T-helper 17 cell (primary cell): ENCODE measurements at regions not wholly inside any gene's neighbourhood (a gene's known extent, or its start where the extent isn't known, plus 50 kb on each side); places are given as distances from the start of the nearest gene placed in this dataset.

Experiments
- ATAC-seq: fragments of 150-1000 bp; cut with Tn5 transposase; 2 replicates; pipeline ENCODE4 v1.10.0; 2021; ENCODE audit warnings: mild to moderate bottlenecking, moderate library complexity
- DNase-seq, 3 donors: peaks; one replicate each; pipeline versions ENCODE4 v3.0.0 to v3.0.0-alpha.2; 2020 to 2021
- H3K9me3 ChIP-seq: one replicate; pipeline ENCODE4 v1.7.0; 2013; ENCODE audit warnings: low read length, mild to moderate bottlenecking; ENCODE audit not compliant: control insufficient read depth, poor library complexity, severe bottlenecking
- H3K27ac Mint-ChIP-seq: one replicate; pipeline ENCODE4 v1.8.0; 2022; ENCODE audit warnings: mild to moderate bottlenecking, moderate library complexity, mixed read lengths
- H3K27me3 Mint-ChIP-seq: one replicate; pipeline ENCODE4 v1.8.0; 2022; ENCODE audit warnings: mixed read lengths
- H3K36me3 Mint-ChIP-seq: one replicate; pipeline ENCODE4 v1.8.0; 2022; ENCODE audit warnings: low read depth, mixed read lengths
- H3K4me1 Mint-ChIP-seq: one replicate; pipeline ENCODE4 v1.8.0; 2022; ENCODE audit warnings: mild to moderate bottlenecking, mixed read lengths
- H3K4me3 Mint-ChIP-seq: one replicate; pipeline ENCODE4 v1.8.0; 2022; ENCODE audit warnings: mild to moderate bottlenecking, moderate library complexity, mixed read lengths

GRCh38 chr21:24989516-24989915 is 617.8 kb downstream of the MRPL39 start:
- H3K9me3 ChIP-seq, result no peaks in the 10 kb centered on the region
- Mint-ChIP-seq H3K36me3 (no peaks in the 10 kb centered on the region), H3K4me1 (no peaks in the 10 kb centered on the region), H3K27ac (no peak overlapping the region), H3K27me3 (no peaks in the 10 kb centered on the region), H3K4me3 (no peak overlapping the region)
- ATAC-seq (no peak), DNase-seq (no peak)

GRCh38 chr21:24988941-24989340 is 618.3 kb downstream of the MRPL39 start:
- Mint-ChIP-seq H3K4me1 (no peaks in the 10 kb centered on the region), H3K36me3 (no peaks in the 10 kb centered on the region), H3K27me3 (no peaks in the 10 kb centered on the region), H3K4me3 (no peak overlapping the region), H3K27ac (no peak overlapping the region)
- H3K9me3 ChIP-seq, result no peaks in the 10 kb centered on the region
- ATAC-seq (no peak), DNase-seq (no peak)

GRCh38 chr21:24976238-24976637 is 631.0 kb downstream of the MRPL39 start:
- Mint-ChIP-seq H3K4me1 (no peaks in the 10 kb centered on the region), H3K4me3 (no peak overlapping the region), H3K27ac (no peak overlapping the region), H3K27me3 (no peaks in the 10 kb centered on the region), H3K36me3 (no peaks in the 10 kb centered on the region)
- no peak for ATAC-seq
- DNase-seq, result no peak
- no peaks in the 10 kb centered on the region for H3K9me3 ChIP-seq

GRCh38 chr21:24969068-24969467 is 638.2 kb downstream of the MRPL39 start:
- no peak for DNase-seq
- no peaks in the 10 kb centered on the region for H3K36me3 Mint-ChIP-seq
- no peaks in the 10 kb centered on the region for H3K9me3 ChIP-seq
- H3K27ac Mint-ChIP-seq, result no peak overlapping the region
- no peaks in the 10 kb centered on the region for H3K27me3 Mint-ChIP-seq
- ATAC-seq, result no peak
- H3K4me1 Mint-ChIP-seq, result no peaks in the 10 kb centered on the region
- no peak overlapping the region for H3K4me3 Mint-ChIP-seq

DNA sequence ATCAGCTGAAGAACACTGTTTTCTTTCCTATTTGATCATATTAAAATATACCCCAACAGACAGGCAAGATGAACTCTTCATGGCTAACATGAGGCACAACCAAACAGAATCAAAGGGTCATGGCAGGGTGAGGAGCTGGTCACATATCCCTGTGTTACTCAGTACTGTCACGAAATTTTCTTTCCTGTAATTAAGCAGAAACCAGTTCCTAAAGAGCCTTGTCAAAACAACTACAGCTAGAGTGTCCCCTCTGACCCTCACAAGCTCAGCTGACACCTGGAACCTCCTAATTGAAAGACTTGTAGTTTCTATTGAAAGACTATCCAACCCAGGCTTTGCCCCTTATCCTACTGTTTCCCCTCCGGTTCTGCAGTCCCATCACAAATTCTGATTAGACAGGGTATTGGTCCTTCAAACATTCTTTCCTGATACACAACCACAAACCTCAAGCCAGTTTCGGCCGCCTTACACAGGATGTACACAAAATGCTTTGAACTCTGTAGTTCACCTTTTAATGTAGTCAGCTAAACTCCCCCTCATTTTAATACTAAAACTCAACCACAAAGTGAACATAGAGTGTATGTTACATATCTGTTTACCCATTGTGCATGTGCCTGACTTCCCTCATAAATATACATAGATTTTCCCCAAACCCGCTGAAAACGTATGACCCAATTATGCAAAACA is 651.9 kb downstream of the MRPL39 start:
- no peak overlapping the region for H3K4me3 Mint-ChIP-seq
- H3K27me3 Mint-ChIP-seq, result no peaks in the 10 kb centered on the region
- H3K36me3 Mint-ChIP-seq, result no peaks in the 10 kb centered on the region
- no peak for DNase-seq
- H3K4me1 Mint-ChIP-seq, result no peaks in the 10 kb centered on the region
- H3K27ac Mint-ChIP-seq, result no peak overlapping the region
- no peak for ATAC-seq
- peaks cover 3% of the 10 kb centered on the region for H3K9me3 ChIP-seq

- no peak for DNase-seq
- no peaks in the 10 kb centered on the region for H3K27me3 Mint-ChIP-seq
- H3K27ac Mint-ChIP-seq, result no peak overlapping the region
Observed at GRCh38 chr21:24948186-24948585, 659.1 kb downstream of the MRPL39 start.

GRCh38 chr21:24945910-24946309 is 661.4 kb downstream of the MRPL39 start:
- H3K27me3 Mint-ChIP-seq, result no peaks in the 10 kb centered on the region
- no peak for DNase-seq
- ATAC-seq, result no peak
- no peak overlapping the region for H3K27ac Mint-ChIP-seq
- H3K4me3 Mint-ChIP-seq, result no peak overlapping the region
- H3K4me1 Mint-ChIP-seq, result no peaks in the 10 kb centered on the region
- H3K9me3 ChIP-seq, result peaks cover 2% of the 10 kb centered on the region
- no peaks in the 10 kb centered on the region for H3K36me3 Mint-ChIP-seq

More at GRCh38 chr21:24948186-24948585, 659.1 kb downstream of the MRPL39 start:
- H3K4me1 Mint-ChIP-seq, result no peaks in the 10 kb centered on the region
- H3K9me3 ChIP-seq, result peaks cover 3% of the 10 kb centered on the region
- no peak overlapping the region for H3K4me3 Mint-ChIP-seq
- no peaks in the 10 kb centered on the region for H3K36me3 Mint-ChIP-seq
- ATAC-seq, result no peak

DNA sequence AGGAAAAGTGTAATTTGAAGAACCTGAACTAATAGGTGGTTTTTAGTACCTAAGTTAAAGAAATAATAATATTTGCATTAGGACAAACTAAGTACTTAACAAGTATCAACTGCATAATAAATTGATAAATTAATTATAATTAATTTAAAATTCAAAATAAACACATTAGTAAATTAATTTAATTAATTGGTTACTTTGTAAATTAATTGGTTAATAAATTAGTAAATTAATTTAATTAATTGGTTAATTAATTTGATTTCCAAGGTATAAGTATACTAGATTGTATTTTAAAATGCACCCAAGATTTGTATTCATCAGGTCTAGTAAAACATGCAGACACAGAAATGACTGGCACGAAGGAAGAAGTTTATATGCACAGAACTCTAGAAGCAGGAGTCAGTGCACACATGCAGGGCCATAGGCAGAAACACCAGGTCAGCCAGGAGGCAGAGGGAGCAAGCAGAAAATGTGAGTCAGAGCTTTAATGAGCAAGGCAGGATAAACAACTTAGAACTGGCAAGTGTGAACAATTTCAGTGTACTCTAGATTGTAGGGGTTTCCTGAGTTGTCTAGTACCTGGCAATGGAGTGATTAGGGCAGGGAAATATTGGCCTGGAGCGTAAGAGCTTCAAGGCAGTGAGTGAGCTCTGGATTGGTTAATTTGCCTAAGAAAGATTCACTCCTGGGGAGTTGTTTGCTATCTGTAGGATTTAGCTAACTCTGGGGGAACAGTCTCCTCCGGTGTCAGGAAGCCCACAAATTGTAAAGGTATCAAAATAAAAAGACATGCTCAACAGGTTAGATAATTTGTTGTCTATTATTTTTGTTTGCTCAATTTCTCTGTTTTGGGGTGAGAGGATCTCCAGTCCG is 665.7 kb downstream of the MRPL39 start:
- no peak overlapping the region for H3K4me3 Mint-ChIP-seq
- no peaks in the 10 kb centered on the region for H3K4me1 Mint-ChIP-seq

DNA sequence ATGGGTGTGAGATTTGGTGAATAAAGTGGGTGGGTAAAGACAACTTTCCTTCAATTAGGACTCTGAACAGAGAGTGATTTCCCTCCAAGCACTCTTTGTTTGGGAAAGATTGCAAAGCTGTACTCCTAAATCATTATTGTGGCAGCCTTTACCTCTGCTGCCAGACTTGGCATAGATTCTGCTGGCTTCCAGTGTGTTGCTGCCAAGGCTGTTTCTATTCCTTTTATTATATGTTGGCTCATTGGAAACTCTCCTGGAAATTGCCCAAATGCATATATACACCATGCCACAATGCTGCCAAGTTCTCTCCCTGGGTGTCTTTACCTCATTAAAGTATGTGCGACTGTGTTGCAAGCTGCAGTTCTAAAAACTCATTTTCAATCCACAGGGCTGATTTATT is 668.0 kb downstream of the MRPL39 start:
- H3K4me1 Mint-ChIP-seq, result no peaks in the 10 kb centered on the region
- H3K9me3 ChIP-seq, result no peaks in the 10 kb centered on the region
- H3K4me3 Mint-ChIP-seq, result no peak overlapping the region
- no peak overlapping the region for H3K27ac Mint-ChIP-seq
- no peaks in the 10 kb centered on the region for H3K36me3 Mint-ChIP-seq
- H3K27me3 Mint-ChIP-seq, result no peaks in the 10 kb centered on the region
- DNase-seq (no peak), ATAC-seq (no peak)

More for the DNA sequence above, 665.7 kb downstream of the MRPL39 start:
- ATAC-seq, result no peak
- H3K9me3 ChIP-seq, result no peaks in the 10 kb centered on the region
- no peak for DNase-seq
- Mint-ChIP-seq H3K27me3 (no peaks in the 10 kb centered on the region), H3K27ac (no peak overlapping the region), H3K36me3 (no peaks in the 10 kb centered on the region)

- H3K36me3 Mint-ChIP-seq, result no peaks in the 10 kb centered on the region
- DNase-seq, result no peak
- H3K27ac Mint-ChIP-seq, result no peak overlapping the region
- H3K27me3 Mint-ChIP-seq, result no peaks in the 10 kb centered on the region
- H3K9me3 ChIP-seq, result no peaks in the 10 kb centered on the region
- H3K4me1 Mint-ChIP-seq, result no peaks in the 10 kb centered on the region
- H3K4me3 Mint-ChIP-seq, result no peak overlapping the region
- no peak for ATAC-seq
Observed at GRCh38 chr21:24938573-24938972, 668.7 kb downstream of the MRPL39 start.

DNA sequence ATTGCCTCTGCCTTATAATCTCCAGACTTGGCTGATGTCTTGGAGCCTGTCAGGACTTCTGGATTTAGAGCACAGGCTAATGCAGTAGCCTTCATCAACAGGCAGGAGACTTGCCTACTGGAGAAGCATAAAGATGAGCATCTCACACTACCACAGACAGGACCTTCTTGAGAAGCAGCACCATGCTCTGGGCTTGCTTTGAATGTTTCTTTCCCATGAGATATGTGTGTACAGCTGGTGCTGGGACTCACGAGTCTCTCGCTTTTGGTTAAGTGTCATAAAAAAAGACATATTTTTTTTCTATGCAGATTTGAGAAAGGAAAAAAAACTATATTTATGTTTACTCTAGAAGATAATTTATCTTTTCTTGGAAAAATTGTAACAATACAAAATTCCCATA is 671.3 kb downstream of the MRPL39 start:
- ATAC-seq, result no peak
- no peaks in the 10 kb centered on the region for H3K36me3 Mint-ChIP-seq
- no peaks in the 10 kb centered on the region for H3K27me3 Mint-ChIP-seq
- no peaks in the 10 kb centered on the region for H3K9me3 ChIP-seq
- no peak overlapping the region for H3K4me3 Mint-ChIP-seq
- no peak overlapping the region for H3K27ac Mint-ChIP-seq
- no peaks in the 10 kb centered on the region for H3K4me1 Mint-ChIP-seq
- DNase-seq, result no peak

GRCh38 chr21:24910591-24910990 is 696.7 kb downstream of the MRPL39 start:
- Mint-ChIP-seq H3K36me3 (no peaks in the 10 kb centered on the region), H3K4me1 (no peaks in the 10 kb centered on the region), H3K4me3 (no peak overlapping the region), H3K27ac (no peak overlapping the region), H3K27me3 (no peaks in the 10 kb centered on the region)
- no peak for DNase-seq
- ATAC-seq, result no peak
- no peaks in the 10 kb centered on the region for H3K9me3 ChIP-seq

DNA sequence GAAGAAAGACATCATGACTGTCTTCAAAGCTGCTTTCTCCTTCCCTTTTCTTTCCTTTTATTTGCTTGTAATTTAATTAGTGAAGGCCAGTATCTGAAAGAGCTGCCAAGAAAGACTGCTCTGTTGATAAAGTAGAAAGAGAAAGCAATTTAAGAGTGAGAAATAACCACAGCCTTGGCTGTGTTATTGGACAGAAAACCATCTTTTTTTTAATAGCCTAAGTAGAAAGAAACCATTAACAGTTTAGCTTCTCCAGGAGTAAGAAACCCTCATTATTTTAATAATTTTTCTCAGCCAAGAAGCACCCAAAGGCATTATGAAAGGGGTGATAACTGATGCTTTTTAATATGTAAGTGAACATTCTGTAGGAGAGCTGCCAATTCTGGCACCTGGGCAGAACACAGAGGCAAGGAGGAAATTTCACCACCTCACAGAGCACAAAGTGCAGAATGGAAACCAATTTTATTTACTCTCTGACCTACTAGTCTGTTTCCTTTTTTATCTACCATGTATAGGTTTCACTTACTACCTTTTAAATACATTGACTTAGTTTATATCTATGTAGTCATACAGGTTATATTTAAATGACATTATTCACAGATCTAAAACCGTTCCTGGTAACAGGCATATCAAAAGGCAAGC is 703.2 kb downstream of the MRPL39 start:
- no peak for ATAC-seq
- no peaks in the 10 kb centered on the region for H3K4me1 Mint-ChIP-seq
- no peak for DNase-seq
- H3K27me3 Mint-ChIP-seq, result no peaks in the 10 kb centered on the region
- no peaks in the 10 kb centered on the region for H3K36me3 Mint-ChIP-seq
- no peak overlapping the region for H3K27ac Mint-ChIP-seq
- no peaks in the 10 kb centered on the region for H3K9me3 ChIP-seq
- H3K4me3 Mint-ChIP-seq, result no peak overlapping the region
